HFF-Myc (cell line): ENCODE measurements at regions not wholly inside any gene's neighbourhood (a gene's known extent, or its start where the extent isn't known, plus 50 kb on each side); places are given as distances from the start of the nearest gene placed in this dataset.

Source experiments
- DNase-seq: peaks from one replicate; pipeline ENCODE4 v3.0.0-alpha.2; 2011; ENCODE audit warnings: low read depth; ENCODE audit errors: extremely low read depth
- H3K4me3 ChIP-seq: replicated peaks from 2 replicates; pipeline ENCODE4 v1.5.1; 2011; ENCODE audit warnings: low read depth, mild to moderate bottlenecking, control low read depth, low read length
- CTCF ChIP-seq: IDR thresholded peaks from 2 replicates; pipeline ENCODE4 v1.5.1; 2012; ENCODE audit warnings: mild to moderate bottlenecking, low read depth, low read length, control low read depth; ENCODE audit errors: missing control alignments

DNA sequence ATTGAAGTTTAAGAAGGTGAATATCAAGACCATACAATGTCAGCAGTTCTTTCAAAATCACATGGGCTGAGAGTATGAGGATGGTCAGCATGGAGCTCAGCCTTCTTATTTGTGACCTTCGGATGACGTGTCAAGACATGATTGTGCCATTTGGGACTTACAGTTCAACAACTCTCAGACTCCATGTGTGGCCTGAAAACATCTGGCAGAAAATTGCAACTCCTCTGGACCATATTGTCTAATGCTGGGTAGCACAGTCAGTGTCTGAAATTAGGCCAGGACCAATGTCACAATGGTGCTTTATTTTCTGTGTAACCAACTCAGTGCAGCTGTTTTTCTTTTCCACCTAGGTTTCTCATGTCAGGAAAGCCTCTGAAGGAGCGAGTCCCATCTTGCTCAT is 483.5 kb upstream of the PKN2 start:
- H3K4me3 ChIP-seq, result no peak overlapping the region
- TF ChIP-seq CTCF, result no peak
- DNase-seq, result no peak

DNA sequence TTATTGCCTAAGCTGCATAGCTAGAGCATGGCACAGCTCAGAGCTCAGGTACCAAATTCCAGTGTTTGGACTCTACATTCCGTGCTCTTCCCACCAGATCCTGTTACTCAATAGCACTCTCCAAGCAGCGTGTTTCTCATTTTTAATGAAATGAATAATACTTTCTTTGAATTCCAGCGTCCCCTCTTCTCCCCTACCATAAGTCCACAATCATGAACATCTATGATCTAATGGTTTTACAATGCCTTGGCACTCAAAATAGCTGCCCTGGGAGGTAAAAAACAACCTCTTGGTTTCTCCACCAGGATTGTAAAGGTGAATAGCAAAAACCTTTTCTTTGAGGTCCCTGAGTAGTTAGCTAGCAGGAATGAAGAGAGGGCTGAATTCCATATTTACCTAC is 480.0 kb upstream of the PKN2 start:
- TF ChIP-seq CTCF, result no peak
- no peak for DNase-seq
- no peak overlapping the region for H3K4me3 ChIP-seq

GRCh38 chr1:88204612-88205167 is 479.4 kb upstream of the PKN2 start:
- no peak overlapping the region for H3K4me3 ChIP-seq
- no peak for DNase-seq
- no peak for TF ChIP-seq CTCF

GRCh38 chr1:88208389-88208788 is 475.7 kb upstream of the PKN2 start:
- no peak for TF ChIP-seq CTCF
- no peak for DNase-seq
- no peak overlapping the region for H3K4me3 ChIP-seq

DNA sequence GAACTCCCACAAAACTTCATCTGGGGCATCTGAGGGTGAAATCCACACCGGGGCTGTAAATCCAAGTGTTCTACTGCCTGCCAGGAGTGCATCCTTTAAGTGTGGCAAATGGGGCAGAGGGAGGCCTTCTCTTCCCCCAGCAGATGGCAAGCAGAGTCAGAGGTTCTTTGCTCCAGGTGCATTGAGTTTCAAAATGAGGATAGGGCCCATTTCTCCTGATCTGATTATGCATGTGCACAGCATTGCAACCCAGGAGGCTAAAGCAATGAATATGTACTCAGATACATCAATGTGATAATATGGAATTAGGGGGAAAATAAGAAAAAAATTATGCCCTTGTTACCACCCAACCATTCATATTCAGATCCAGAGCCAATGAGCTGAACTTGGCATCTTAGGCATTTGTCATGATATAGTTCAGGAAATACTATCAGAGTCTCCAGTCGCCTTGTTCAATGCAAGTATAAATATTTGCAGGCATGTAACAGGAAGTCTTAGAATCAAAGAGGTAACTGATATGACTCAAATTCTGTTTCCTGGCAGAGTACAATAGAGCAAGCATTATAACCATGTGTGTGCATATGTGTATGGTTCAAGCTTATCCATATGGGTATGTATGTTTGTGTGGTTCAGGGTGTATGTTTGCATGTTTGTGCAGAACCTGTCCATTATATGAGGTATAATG is 473.8 kb upstream of the PKN2 start:
- no peak for DNase-seq
- no peak overlapping the region for H3K4me3 ChIP-seq
- TF ChIP-seq CTCF, result no peak

- no peak for DNase-seq
- H3K4me3 ChIP-seq, result no peak overlapping the region
- TF ChIP-seq CTCF, result no peak
These were observed 467.6 kb upstream of the PKN2 start for GRCh38 chr1:88216441-88216840.

DNA sequence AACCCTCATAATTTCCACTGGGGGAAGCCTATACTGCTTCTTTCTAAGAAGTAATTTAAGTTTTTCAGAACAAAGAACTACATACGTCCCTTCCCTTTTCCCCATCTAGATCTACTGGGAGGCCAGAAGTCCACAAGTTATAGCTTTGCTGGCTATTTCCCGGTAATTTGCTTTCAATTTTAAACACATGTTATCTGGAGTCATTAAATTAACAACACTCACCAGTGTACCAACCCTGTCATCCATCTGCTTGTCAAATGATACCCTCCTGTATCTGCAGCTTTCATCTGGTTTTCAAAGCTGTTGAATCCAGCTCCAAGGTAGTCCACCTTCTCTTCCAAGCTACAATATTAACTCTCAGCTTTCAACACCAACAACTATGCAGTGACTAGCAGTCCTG is 466.7 kb upstream of the PKN2 start:
- no peak for TF ChIP-seq CTCF
- H3K4me3 ChIP-seq, result no peak overlapping the region
- no peak for DNase-seq
